HFFc6 (cell line): ENCODE measurements at regions not wholly inside any gene's neighbourhood (a gene's known extent, or its start where the extent isn't known, plus 50 kb on each side); places are given as distances from the start of the nearest gene placed in this dataset.

Source experiments
- DNase-seq: peaks from one replicate; pipeline ENCODE4 v3.0.0-alpha.2; 2018
- H3K27ac Mint-ChIP-seq: 2 replicates; pipeline ENCODE4 v1.8.0; 2020; ENCODE audit warnings: mild to moderate bottlenecking, mixed read lengths
- H3K27me3 Mint-ChIP-seq: 2 replicates; pipeline ENCODE4 v1.8.0; 2021; ENCODE audit warnings: mild to moderate bottlenecking, moderate library complexity, mixed read lengths; ENCODE audit not compliant: insufficient read depth
- H3K36me3 Mint-ChIP-seq: 2 replicates; pipeline ENCODE4 v1.8.0; 2021; ENCODE audit warnings: low read depth, mixed read lengths
- H3K4me1 Mint-ChIP-seq: 2 replicates; pipeline ENCODE4 v1.8.0; 2020; ENCODE audit warnings: low read depth, mixed read lengths
- H3K4me3 Mint-ChIP-seq: 2 replicates; pipeline ENCODE4 v1.8.0; 2020; ENCODE audit warnings: mild to moderate bottlenecking, moderate library complexity, mixed read lengths
- H3K9me3 Mint-ChIP-seq: 2 replicates; pipeline ENCODE4 v1.8.0; 2020; ENCODE audit warnings: mild to moderate bottlenecking, mixed read lengths
- TF ChIP-seq, protein P1 (sequence below): fragments of 200-600 bp; sonication (generic); IDR thresholded peaks from 2 replicates; pipeline ENCODE4 v1.5.0; 2021; ENCODE audit warnings: antibody characterized with exemption, mild to moderate bottlenecking

DNA sequence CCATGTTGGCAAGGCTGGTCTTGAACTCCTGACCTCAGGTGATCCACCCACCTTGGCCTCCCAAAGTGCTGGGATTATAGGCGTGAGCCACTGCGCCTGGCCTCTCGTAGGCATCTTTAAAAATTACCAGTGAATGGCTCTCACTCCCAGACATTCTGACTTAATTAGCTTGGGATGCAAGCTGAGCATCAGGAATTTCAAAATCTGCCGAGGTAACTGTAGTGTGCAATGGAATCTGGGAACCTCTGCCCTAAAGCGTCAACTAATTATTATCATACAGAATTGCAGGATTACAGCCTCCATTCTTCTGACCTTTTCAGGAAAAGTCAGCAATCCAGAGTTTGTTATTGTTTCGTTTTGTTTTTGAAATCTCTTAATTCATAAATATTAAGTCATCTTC lies 213.4 kb upstream of the DMAC1 start:
- Mint-ChIP-seq H3K9me3 (peaks cover 48% of the 10 kb centered on the region), H3K4me3 (no peak overlapping the region), H3K36me3 (no peaks in the 10 kb centered on the region), H3K27ac (no peak overlapping the region), H3K4me1 (no peaks in the 10 kb centered on the region), H3K27me3 (no peaks in the 10 kb centered on the region)
- DNase-seq: no peak
- TF ChIP-seq, protein P1, sequence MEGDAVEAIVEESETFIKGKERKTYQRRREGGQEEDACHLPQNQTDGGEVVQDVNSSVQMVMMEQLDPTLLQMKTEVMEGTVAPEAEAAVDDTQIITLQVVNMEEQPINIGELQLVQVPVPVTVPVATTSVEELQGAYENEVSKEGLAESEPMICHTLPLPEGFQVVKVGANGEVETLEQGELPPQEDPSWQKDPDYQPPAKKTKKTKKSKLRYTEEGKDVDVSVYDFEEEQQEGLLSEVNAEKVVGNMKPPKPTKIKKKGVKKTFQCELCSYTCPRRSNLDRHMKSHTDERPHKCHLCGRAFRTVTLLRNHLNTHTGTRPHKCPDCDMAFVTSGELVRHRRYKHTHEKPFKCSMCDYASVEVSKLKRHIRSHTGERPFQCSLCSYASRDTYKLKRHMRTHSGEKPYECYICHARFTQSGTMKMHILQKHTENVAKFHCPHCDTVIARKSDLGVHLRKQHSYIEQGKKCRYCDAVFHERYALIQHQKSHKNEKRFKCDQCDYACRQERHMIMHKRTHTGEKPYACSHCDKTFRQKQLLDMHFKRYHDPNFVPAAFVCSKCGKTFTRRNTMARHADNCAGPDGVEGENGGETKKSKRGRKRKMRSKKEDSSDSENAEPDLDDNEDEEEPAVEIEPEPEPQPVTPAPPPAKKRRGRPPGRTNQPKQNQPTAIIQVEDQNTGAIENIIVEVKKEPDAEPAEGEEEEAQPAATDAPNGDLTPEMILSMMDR: no peak

DNA sequence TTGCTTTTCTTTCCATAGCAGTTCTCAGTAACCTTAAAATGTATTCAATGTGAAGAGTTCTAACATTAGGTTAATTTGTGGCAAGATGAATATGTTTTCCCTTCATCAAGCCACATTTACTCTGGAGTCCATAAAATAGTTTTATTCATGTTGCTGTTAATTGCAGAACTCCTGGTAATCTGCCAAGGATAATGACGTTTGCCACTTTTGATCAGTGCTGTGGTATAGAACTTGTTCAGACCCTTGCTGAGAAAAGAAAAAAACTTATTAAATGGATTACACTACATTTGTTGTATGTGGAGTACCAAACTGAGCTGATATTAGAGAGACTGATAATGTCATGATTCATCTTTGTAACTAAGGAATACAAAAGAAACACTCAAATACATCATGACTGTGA lies 212.4 kb upstream of the DMAC1 start:
- peaks cover 52% of the 10 kb centered on the region for H3K9me3 Mint-ChIP-seq
- no peaks in the 10 kb centered on the region for H3K27me3 Mint-ChIP-seq
- DNase-seq: no peak
- H3K27ac Mint-ChIP-seq: no peak overlapping the region
- no peaks in the 10 kb centered on the region for H3K36me3 Mint-ChIP-seq
- TF ChIP-seq, protein P1: no peak
- H3K4me3 Mint-ChIP-seq: no peak overlapping the region
- H3K4me1 Mint-ChIP-seq: no peaks in the 10 kb centered on the region

DNA sequence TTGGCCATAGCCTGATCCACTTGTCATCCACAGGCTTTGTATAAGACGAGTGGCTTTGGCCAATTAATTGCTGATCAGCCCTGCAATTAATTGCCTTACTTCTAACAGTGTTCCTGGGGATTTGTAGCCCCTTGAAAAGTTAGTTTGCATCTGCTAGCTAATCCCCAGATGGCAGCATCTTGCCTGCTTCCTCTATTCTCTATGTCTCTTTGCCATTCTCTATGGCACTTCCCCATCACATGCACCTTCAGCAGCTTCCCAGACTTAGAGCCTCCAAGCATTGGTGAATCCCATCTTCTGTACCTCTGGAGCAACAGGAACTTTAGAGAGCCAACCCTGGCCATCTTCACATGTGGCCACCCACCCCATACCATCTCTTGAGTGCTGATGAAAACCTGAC lies 197.0 kb upstream of the DMAC1 start:
- H3K36me3 Mint-ChIP-seq: peaks cover 4% of the 10 kb centered on the region; the same call in 1 of the 2 replicates
- no peak overlapping the region for H3K4me3 Mint-ChIP-seq
- peaks cover 42% of the 10 kb centered on the region for H3K9me3 Mint-ChIP-seq
- no peaks in the 10 kb centered on the region for H3K4me1 Mint-ChIP-seq
- TF ChIP-seq, protein P1: no peak
- no peaks in the 10 kb centered on the region for H3K27me3 Mint-ChIP-seq
- no peak for DNase-seq
- H3K27ac Mint-ChIP-seq: no peak overlapping the region

DNA sequence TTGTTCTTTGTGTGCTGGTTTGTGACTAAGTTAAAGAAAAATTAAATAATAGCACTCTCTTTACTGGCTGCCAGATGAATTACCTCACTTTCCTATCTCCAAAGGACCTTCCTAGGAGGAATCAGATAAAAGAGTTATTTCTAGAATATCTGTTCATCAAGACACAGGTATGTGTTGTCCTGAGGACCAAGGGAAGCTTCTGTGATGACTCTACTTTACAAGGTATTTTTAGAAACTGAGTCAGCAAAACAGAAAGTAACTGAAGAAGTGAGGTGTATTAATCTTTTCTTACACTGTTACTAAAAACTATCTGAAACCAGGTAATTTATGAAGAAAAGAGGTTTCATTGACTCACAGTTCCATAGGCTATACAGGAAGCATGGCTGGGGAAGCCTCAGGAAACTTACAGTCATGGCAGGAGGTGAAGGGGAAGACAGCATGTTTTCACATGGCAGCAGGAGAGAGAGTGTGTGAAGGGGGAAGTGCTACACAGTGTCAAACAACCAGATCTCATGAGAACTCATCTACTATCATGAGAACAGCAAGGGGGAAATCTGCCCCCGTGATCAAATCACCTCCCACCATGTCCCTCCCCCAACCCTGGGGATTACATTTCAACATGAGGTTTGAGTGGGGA lies 189.2 kb upstream of the DMAC1 start:
- Mint-ChIP-seq H3K27me3 (no peaks in the 10 kb centered on the region), H3K4me3 (no peak overlapping the region), H3K9me3 (peaks cover 30% of the 10 kb centered on the region), H3K27ac (no peak overlapping the region), H3K36me3 (no peaks in the 10 kb centered on the region), H3K4me1 (no peaks in the 10 kb centered on the region)
- TF ChIP-seq, protein P1: no peak
- no peak for DNase-seq

DNA sequence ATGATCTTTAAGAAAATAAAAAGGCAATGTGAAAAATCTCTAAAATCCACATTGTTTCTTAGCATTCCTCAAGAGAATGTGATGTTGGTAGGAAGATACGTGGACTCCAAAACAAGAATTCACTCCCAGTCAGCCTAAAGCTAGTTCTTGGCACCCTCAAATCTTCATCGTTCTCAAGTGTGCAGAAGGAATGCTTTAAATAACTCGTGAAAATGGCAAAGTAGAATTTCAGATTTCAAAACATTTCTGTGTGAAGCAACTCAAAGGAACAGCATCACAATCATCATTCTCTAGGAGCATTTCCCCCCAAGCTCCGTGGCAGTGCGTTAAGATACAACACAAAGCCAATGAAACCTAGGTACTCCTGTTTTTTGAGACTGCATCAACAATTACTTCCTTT lies 185.1 kb upstream of the DMAC1 start:
- Mint-ChIP-seq H3K36me3 (peaks cover 4% of the 10 kb centered on the region; the same call in 1 of the 2 replicates), H3K27me3 (no peaks in the 10 kb centered on the region), H3K9me3 (peaks cover 38% of the 10 kb centered on the region), H3K4me1 (no peaks in the 10 kb centered on the region), H3K4me3 (no peak overlapping the region), H3K27ac (no peak overlapping the region)
- TF ChIP-seq, protein P1: no peak
- no peak for DNase-seq
